SU-DHL-6 (cell line): ENCODE measurements at regions not wholly inside any gene's neighbourhood (a gene's known extent, or its start where the extent isn't known, plus 50 kb on each side); places are given as distances from the start of the nearest gene placed in this dataset.
"Not testable (repeated sequence)": the region's sequence is repeated elsewhere in the genome, so short reads cannot be mapped to it uniquely, and the experiment has no call there.

Experiments used
- H2AFZ ChIP-seq: fragments of 200-600 bp; sonication (generic); 2 replicates; pipeline ENCODE4 v1.6.1; 2014; ENCODE audit warnings: low read depth, mild to moderate bottlenecking, moderate library complexity, mixed read lengths, antibody characterized with exemption, low read length; ENCODE audit not compliant: severe bottlenecking
- H3F3A ChIP-seq: fragments of 200-600 bp; shearing (Covaris generic); 2 replicates; pipeline ENCODE4 v1.6.0; 2016; ENCODE audit warnings: antibody characterized with exemption, mild to moderate bottlenecking; ENCODE audit not compliant: insufficient read depth
- H3K27ac ChIP-seq: fragments of 200-600 bp; sonication (generic); 2 replicates; pipeline ENCODE4 v1.5.1; 2016; ENCODE audit warnings: low read depth, mild to moderate bottlenecking, low read length, moderate library complexity, mixed read lengths
- H3K27me3 ChIP-seq: fragments of 200-600 bp; sonication (generic), shearing (Covaris generic); 2 replicates; pipeline ENCODE4 v1.6.0; 2014; ENCODE audit warnings: mild to moderate bottlenecking, low read length
- H3K36me3 ChIP-seq: fragments of 200-600 bp; sonication (generic); 2 replicates; pipeline ENCODE4 v1.6.1; 2014; ENCODE audit warnings: mild to moderate bottlenecking, low read length, mixed read lengths
- H3K4me2 ChIP-seq: fragments of 300-600, 200-600 bp; shearing (Covaris generic), sonication (generic); 2 replicates; pipeline ENCODE4 v1.6.0; 2014; ENCODE audit warnings: low read length, low read depth, mild to moderate bottlenecking; ENCODE audit not compliant: poor library complexity, severe bottlenecking
- H3K4me3 ChIP-seq: fragments of 200-600 bp; sonication (generic); 2 replicates; pipeline ENCODE4 v1.5.1; 2014; ENCODE audit warnings: antibody characterized with exemption, low read length, mild to moderate bottlenecking, mixed read lengths; ENCODE audit not compliant: insufficient read depth, poor library complexity, severe bottlenecking
- H3K79me2 ChIP-seq: fragments of 200-600 bp; sonication (generic); 2 replicates; pipeline ENCODE4 v1.6.1; 2014; ENCODE audit warnings: mild to moderate bottlenecking, low read length, moderate library complexity; ENCODE audit not compliant: insufficient read depth
- H3K9ac ChIP-seq: fragments of 200-600 bp; sonication (generic); 2 replicates; pipeline ENCODE4 v1.7.0; 2014; ENCODE audit warnings: mild to moderate bottlenecking, low read length
- H3K9me2 ChIP-seq: fragments of 200-600 bp; sonication (generic); replicated peaks from 2 replicates; pipeline ENCODE4 v1.6.1; 2014; ENCODE audit warnings: low read length; ENCODE audit not compliant: insufficient read depth
- H3K9me3 ChIP-seq: fragments of 200-600 bp; sonication (generic); 2 replicates; pipeline ENCODE4 v1.6.1; 2014; ENCODE audit warnings: low read length, mixed read lengths; ENCODE audit not compliant: insufficient read depth
- H4K20me1 ChIP-seq: fragments of 200-600 bp; sonication (generic); 2 replicates; pipeline ENCODE4 v1.6.1; 2014; ENCODE audit warnings: low read depth, mild to moderate bottlenecking, antibody characterized with exemption, low read length, moderate library complexity, mixed read lengths

GRCh38 chr2:89306869-89307637, 615.6 kb downstream of the RPIA start:
- not testable (repeated sequence) for H3K9me2 ChIP-seq, H3K9ac ChIP-seq, H2AFZ ChIP-seq, H4K20me1 ChIP-seq, H3F3A ChIP-seq, H3K4me2 ChIP-seq, H3K36me3 ChIP-seq, H3K4me3 ChIP-seq, H3K27me3 ChIP-seq, H3K79me2 ChIP-seq, H3K9me3 ChIP-seq, H3K27ac ChIP-seq

GRCh38 chr2:89318990-89319389, 627.5 kb downstream of the RPIA start:
- not testable (repeated sequence) for H3K27me3 ChIP-seq, H3K9me3 ChIP-seq, H3K36me3 ChIP-seq, H3K9ac ChIP-seq, H4K20me1 ChIP-seq, H3K4me2 ChIP-seq, H3K9me2 ChIP-seq, H3F3A ChIP-seq, H2AFZ ChIP-seq, H3K4me3 ChIP-seq, H3K27ac ChIP-seq, H3K79me2 ChIP-seq

- H3K27me3 ChIP-seq, H3K4me3 ChIP-seq, H3K4me2 ChIP-seq, H3K9ac ChIP-seq, H4K20me1 ChIP-seq, H3K79me2 ChIP-seq, H3K9me3 ChIP-seq, H3K27ac ChIP-seq, H3K9me2 ChIP-seq, H3K36me3 ChIP-seq, H3F3A ChIP-seq, H2AFZ ChIP-seq: not testable (repeated sequence)
Observed at GRCh38 chr2:89325894-89326293, 634.4 kb downstream of the RPIA start.

GRCh38 chr2:89326455-89326854, 635.0 kb downstream of the RPIA start:
- H3K79me2 ChIP-seq, H3K9ac ChIP-seq, H2AFZ ChIP-seq, H3K9me3 ChIP-seq, H3K9me2 ChIP-seq, H4K20me1 ChIP-seq, H3K27ac ChIP-seq, H3F3A ChIP-seq, H3K4me3 ChIP-seq, H3K4me2 ChIP-seq, H3K27me3 ChIP-seq, H3K36me3 ChIP-seq: not testable (repeated sequence)

GRCh38 chr2:89328790-89329189, 637.3 kb downstream of the RPIA start:
- H3K9me3 ChIP-seq, H3F3A ChIP-seq, H4K20me1 ChIP-seq, H3K9me2 ChIP-seq, H3K4me3 ChIP-seq, H3K4me2 ChIP-seq, H3K27me3 ChIP-seq, H3K79me2 ChIP-seq, H3K36me3 ChIP-seq, H3K9ac ChIP-seq, H2AFZ ChIP-seq, H3K27ac ChIP-seq: not testable (repeated sequence)
